ENCODE measurements at regions not wholly inside any gene's neighbourhood (a gene's known extent, or its start where the extent isn't known, plus 50 kb on each side); places are given as distances from the start of the nearest gene placed in this dataset.
"Not testable (repeated sequence)": the region's sequence is repeated elsewhere in the genome, so short reads cannot be mapped to it uniquely, and the experiment has no call there.

DNA sequence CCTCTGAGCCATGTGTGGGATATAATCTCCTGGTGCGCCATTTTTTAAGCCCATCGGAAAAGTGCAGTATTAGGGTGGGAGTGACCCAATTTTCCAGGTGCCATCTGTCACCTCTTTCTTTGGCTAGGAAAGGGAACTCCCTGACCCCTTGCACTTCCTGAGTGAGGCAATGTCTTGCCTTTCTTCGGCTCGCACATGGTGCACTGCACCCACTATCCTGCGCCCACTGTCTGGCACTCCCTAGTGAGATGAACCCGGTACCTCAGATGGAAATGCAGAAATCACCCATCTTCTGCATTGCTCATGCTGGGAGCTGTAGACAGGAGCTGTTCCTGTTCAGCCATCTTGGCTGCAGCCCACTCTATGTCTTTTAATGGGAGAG, 64.7 kb downstream of the OR13A1 start:
- TF ChIP-seq, protein P1, sequence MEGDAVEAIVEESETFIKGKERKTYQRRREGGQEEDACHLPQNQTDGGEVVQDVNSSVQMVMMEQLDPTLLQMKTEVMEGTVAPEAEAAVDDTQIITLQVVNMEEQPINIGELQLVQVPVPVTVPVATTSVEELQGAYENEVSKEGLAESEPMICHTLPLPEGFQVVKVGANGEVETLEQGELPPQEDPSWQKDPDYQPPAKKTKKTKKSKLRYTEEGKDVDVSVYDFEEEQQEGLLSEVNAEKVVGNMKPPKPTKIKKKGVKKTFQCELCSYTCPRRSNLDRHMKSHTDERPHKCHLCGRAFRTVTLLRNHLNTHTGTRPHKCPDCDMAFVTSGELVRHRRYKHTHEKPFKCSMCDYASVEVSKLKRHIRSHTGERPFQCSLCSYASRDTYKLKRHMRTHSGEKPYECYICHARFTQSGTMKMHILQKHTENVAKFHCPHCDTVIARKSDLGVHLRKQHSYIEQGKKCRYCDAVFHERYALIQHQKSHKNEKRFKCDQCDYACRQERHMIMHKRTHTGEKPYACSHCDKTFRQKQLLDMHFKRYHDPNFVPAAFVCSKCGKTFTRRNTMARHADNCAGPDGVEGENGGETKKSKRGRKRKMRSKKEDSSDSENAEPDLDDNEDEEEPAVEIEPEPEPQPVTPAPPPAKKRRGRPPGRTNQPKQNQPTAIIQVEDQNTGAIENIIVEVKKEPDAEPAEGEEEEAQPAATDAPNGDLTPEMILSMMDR (IDR thresholded peaks at IDR 0.05): not testable (repeated sequence)
- not testable (repeated sequence) for TF ChIP-seq POLR2AphosphoS5, POLR2A (IDR thresholded peaks at IDR 0.05)
